C1 segment of cervical spinal cord (tissue), 14 donors: ENCODE measurements at regions not wholly inside any gene's neighbourhood (a gene's known extent, or its start where the extent isn't known, plus 50 kb on each side); places are given as distances from the start of the nearest gene placed in this dataset.
"Not testable (repeated sequence)": the region's sequence is repeated elsewhere in the genome, so short reads cannot be mapped to it uniquely, and the experiment has no call there.

Experiments
- DNase-seq, 14 donors: peaks; one replicate each; lab custom pipeline; 2025; lab: John Stamatoyannopoulos, UW

GRCh38 chr13:44848920-44849676 is 140.2 kb downstream of the NUFIP1 start:
- peak in 1 of 14 donors; percentile 1 for DNase-seq

- DNase-seq: not testable (repeated sequence)
Observed at GRCh38 chr13:44845281-44846058, 143.8 kb downstream of the NUFIP1 start.

DNA sequence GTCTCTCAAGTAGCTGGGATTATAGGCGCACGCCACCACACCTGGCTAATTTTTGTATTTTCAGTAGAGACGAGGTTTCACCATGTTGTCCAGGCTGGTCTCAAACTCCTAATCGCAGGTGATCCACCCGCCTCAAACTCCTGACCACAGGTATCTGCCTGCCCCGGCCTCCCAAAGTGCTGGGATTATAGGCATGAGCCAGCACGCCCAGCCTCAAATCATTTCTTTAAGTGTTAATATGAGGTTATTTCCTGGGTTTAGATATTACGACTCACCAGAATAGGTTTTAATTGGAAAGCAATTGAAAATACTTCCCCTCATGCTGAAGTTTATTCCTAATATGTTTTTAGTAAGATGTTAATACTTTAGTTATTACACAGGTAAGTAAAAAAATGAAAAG is 144.5 kb downstream of the NUFIP1 start:
- no peak for DNase-seq

DNA sequence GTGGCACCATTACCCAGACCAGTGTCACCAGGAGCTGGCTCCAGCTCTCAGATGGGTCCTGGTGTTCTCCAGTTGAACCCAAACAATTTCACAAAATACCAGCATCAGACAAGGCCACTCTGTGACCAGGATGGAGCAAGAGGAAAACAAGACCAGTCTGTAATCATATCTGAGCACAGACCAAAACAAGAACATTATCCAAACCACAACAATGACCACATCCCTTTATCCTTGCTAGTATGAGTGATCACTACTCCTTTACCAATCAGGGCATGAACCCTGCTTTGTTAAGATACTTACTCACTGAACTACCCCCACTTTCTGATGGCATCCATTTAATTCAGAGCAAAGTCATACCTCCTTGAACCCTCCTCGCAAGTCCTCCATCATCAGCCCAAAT is 145.9 kb downstream of the NUFIP1 start:
- no peak for DNase-seq

- DNase-seq: no peak
Observed at GRCh38 chr13:44842158-44842557, 147.1 kb downstream of the NUFIP1 start.

- no peak for DNase-seq
Observed at GRCh38 chr13:44840131-44840530, 149.1 kb downstream of the NUFIP1 start.

GRCh38 chr13:44837250-44837649 is 152.0 kb downstream of the NUFIP1 start:
- DNase-seq: no peak

DNA sequence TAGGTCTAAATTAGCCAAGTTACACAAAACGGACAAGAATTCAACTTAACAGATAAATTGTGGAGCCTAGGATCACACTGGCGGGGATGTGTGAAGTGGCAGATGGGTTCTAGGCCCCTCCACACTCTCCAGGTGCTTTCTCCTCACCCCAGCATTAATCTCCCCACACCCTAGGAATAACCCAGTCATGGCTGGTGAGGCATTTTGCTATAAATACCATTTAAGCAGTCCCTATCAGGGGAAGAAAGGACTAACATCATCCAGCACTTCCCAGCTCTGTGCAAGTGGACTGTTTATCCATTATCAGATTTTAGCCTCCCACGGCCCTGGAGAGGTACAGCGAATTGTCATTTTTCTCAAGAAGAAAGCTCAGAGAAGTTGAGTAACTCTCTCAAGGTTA is 154.9 kb downstream of the NUFIP1 start:
- no peak for DNase-seq

DNA sequence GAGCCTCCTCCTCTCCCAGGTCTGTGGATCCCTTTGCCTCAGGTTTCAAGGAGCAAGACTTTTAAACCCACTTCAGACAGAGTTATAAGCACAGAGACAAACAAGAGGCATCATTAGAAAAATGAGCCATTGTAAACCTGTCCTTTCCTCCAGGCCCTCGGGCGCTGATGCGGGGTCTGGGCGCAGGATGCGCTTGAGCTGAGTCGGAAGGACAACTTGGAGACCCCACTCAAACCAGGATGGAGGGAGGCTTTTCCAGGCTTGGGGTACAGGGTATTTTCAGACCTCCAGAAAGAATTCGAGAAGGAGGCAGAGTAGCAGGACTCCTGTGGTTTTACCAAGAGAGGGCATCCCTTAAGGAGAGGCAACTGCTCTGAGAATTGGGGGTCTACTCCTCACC is 155.6 kb downstream of the NUFIP1 start:
- DNase-seq: no peak

DNA sequence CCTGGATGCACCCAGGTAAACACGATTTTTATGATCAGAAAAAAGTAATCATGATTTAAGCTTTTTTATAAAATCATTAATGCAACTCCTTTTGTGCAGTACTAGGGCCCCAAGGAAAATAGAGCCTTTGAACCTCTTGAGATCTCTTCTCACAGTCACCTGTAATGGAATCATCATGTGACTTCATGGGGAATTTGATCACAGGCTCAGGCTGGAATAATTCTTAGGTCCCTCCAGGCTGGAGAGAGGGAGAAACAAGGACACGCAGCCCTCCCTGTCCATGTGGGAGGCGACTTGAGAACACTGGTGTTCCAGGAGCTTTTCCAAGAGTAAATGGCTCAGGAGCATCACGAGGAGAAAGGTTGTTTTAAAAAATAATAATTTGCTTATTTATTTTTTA is 156.1 kb downstream of the NUFIP1 start:
- DNase-seq: no peak

GRCh38 chr13:44826591-44827350 is 162.5 kb downstream of the NUFIP1 start:
- DNase-seq: no peak

GRCh38 chr13:44825953-44826352 is 163.3 kb downstream of the NUFIP1 start:
- DNase-seq: no peak

DNA sequence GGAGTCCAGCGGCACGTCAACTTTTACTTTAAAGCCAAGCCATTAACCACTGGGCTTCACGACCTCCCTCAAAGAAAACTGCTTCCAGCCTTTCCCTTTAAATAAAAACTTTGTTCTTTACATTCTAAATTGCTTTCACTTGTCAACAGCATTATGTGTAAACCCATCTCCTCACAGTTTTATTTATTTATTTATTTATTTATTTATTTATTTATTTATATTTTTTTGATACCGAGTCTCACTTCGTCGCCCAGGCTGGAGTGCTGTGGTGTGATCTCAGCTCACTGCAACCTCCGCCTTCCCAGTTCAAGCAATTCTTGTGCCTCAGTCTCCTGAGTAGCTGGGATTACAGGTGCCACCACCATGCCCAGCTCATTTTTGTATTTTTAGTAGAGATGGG is 165.7 kb downstream of the NUFIP1 start:
- not testable (repeated sequence) for DNase-seq

GRCh38 chr13:44822291-44822690 is 167.0 kb downstream of the NUFIP1 start:
- no peak for DNase-seq

DNA sequence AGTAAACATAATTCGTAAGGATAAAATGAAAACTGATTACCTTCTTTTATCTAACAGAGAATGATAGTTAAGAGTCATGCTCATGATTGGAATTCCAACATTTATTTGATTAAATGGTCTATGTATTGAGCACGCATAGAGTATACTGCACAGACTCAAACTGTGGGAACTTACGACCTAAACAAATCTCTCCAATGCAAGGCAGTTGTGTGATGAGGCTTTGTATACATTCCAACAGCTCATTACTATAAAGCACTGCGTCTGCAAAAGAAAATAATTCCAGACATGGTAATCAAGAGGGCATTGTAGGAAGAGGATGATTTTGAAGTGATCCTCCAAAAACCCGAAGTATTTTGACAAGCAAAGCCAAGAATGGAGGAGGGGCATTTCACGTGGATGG is 169.5 kb downstream of the NUFIP1 start:
- DNase-seq: no peak

- DNase-seq: no peak
Observed at GRCh38 chr13:44819245-44819644, 170.0 kb downstream of the NUFIP1 start.

DNA sequence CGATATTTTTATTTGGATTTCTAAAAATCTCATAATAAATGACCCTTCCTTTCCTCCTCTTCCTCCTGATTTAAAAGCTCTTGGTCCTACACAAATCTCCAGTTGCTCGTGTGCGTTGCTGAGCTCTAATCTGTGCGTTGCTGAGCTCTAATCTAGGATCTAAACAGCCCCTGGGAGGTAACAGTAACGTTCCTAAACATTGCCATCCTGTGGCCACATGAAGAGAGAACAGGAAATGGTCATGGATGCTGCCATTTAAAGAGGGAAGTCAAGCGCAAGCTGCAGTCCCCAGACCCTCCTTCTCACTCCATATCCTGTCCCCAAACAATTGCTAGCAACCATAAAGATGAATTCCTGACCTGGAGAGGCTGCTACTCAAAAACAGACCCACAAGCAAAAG is 170.8 kb downstream of the NUFIP1 start:
- DNase-seq: no peak

- no peak for DNase-seq
Observed at GRCh38 chr13:44818016-44818415, 171.3 kb downstream of the NUFIP1 start.

GRCh38 chr13:44817131-44817671 is 172.1 kb downstream of the NUFIP1 start:
- no peak for DNase-seq

GRCh38 chr13:44816701-44817100 is 172.6 kb downstream of the NUFIP1 start:
- no peak for DNase-seq

GRCh38 chr13:44815623-44816022 is 173.6 kb downstream of the NUFIP1 start:
- no peak for DNase-seq

DNA sequence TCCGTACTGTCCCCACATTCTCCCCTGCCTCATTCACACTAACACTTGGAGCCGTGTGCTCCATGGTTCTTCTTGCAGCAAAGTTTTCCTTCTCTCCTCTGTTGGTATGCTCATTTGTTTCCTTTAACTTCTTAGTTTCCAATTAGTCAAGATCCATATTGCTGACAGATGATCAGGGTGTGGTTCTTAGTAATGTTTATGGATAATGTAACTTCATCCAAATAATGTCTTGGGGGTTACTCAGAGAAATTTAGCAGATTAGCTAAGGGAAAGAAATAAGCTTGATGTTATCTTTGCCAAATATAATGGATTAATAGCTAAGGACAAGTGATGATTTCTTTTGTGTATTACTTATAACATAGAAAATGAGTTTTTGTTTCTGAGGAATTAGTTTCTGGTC is 174.4 kb downstream of the NUFIP1 start:
- no peak for DNase-seq
